NCI-H345 (cell line): ENCODE measurements at regions not wholly inside any gene's neighbourhood (a gene's known extent, or its start where the extent isn't known, plus 50 kb on each side); places are given as distances from the start of the nearest gene placed in this dataset.
"Not testable (repeated sequence)": the region's sequence is repeated elsewhere in the genome, so short reads cannot be mapped to it uniquely, and the experiment has no call there.

ENCODE experiments used
- DNase-seq: peaks from one replicate; lab custom pipeline; 2025; lab: John Stamatoyannopoulos, UW

GRCh38 chr10:106296750-106297392 is 867.6 kb downstream of the SORCS1 start:
- no peak for DNase-seq

GRCh38 chr10:106284802-106285587 is 879.5 kb downstream of the SORCS1 start:
- DNase-seq = no peak

- no peak for DNase-seq
These were observed 883.5 kb downstream of the SORCS1 start for GRCh38 chr10:106280896-106281460.

- no peak for DNase-seq
These were observed 886.1 kb downstream of the SORCS1 start for GRCh38 chr10:106278383-106278782.

- DNase-seq = no peak
These were observed 893.3 kb downstream of the SORCS1 start for GRCh38 chr10:106271237-106271636.

- DNase-seq = no peak
These were observed 896.5 kb downstream of the SORCS1 start for GRCh38 chr10:106268000-106268399.

- no peak for DNase-seq
These were observed 896.9 kb downstream of the SORCS1 start for GRCh38 chr10:106267591-106267990.

- DNase-seq = not testable (repeated sequence)
These were observed 907.1 kb downstream of the SORCS1 start for GRCh38 chr10:106257432-106257831.

GRCh38 chr10:106255111-106255678 is 909.3 kb downstream of the SORCS1 start:
- DNase-seq = no peak

GRCh38 chr10:106254071-106254470 is 910.4 kb downstream of the SORCS1 start:
- DNase-seq = no peak

- no peak for DNase-seq
These were observed 912.0 kb downstream of the SORCS1 start for GRCh38 chr10:106252541-106252940.

- DNase-seq = no peak
These were observed 912.9 kb downstream of the SORCS1 start for GRCh38 chr10:106251573-106251972.

- DNase-seq = no peak
These were observed 922.2 kb downstream of the SORCS1 start for GRCh38 chr10:106242301-106242700.

GRCh38 chr10:106226828-106227227 is 937.7 kb downstream of the SORCS1 start:
- no peak for DNase-seq

- no peak for DNase-seq
These were observed 938.4 kb downstream of the SORCS1 start for GRCh38 chr10:106226142-106226541.

GRCh38 chr10:106224676-106225075 is 939.8 kb downstream of the SORCS1 start:
- no peak for DNase-seq

GRCh38 chr10:106217627-106218026 is 946.9 kb downstream of the SORCS1 start:
- DNase-seq = no peak

- no peak for DNase-seq
These were observed 948.4 kb downstream of the SORCS1 start for GRCh38 chr10:106216085-106216484.

GRCh38 chr10:106214243-106214642 is 950.3 kb downstream of the SORCS1 start:
- no peak for DNase-seq

GRCh38 chr10:106213493-106213892 is 951.0 kb downstream of the SORCS1 start:
- no peak for DNase-seq

- no peak for DNase-seq
These were observed 966.2 kb downstream of the SORCS1 start for GRCh38 chr10:106198275-106198674.

GRCh38 chr10:106189292-106189691 is 975.2 kb downstream of the SORCS1 start:
- DNase-seq = no peak

- DNase-seq = no peak
These were observed 978.6 kb downstream of the SORCS1 start for GRCh38 chr10:106185951-106186350.
